ENCODE measurements at regions not wholly inside any gene's neighbourhood (a gene's known extent, or its start where the extent isn't known, plus 50 kb on each side); places are given as distances from the start of the nearest gene placed in this dataset.

DNA sequence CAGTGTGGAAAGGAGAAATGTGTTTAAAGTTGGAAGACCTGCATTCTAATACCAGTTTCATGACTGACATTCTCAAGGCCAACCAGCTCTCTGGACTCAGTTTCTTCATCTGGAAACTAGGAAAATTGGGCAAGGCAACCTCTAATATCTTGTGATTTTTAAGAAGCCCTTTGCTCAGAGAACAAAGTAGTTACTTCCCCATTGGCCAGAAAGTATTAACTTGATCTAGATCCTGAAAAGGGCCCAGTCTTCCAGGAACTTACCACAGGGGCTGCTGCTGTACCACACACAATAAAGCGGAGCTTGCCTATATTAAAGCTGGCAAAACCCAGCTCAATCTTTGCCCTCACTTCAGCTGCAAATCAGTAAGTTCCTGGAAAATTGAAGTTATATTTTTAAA, 155.6 kb upstream of the ADO start:
- no peak for TF ChIP-seq POLR2AphosphoS5 (IDR thresholded peaks at IDR 0.05)
- TF ChIP-seq POLR2A (IDR thresholded peaks at IDR 0.05): no peak
- no peak for TF ChIP-seq CTCF (IDR thresholded peaks at IDR 0.05 in 8 of 11, conservative IDR thresholded peaks at IDR 0.05 in 3 of 11)
- no peak for DNase-seq
- Histone ChIP-seq H3K9me3 (no peaks in the 10 kb centered on the region), H3K27ac (no peak overlapping the region), H3K36me3 (no peaks in the 10 kb centered on the region), H3K4me1 (peaks cover 0 to 29% (median 17%) of the 10 kb centered on the region in 6 donors), H3K27me3 (replicated peaks in 1 of 7) (no peaks in the 10 kb centered on the region), H3K4me3 (no peak overlapping the region)
- intact Hi-C loops (cut with DNase I; ENCODE audit: low total_unique reads): no loop called here
- 37 to 87% (median 52%) methylated on average over 1 of the region's 1 CpG for WGBS, 5 donors

- no peak overlapping the region for H3K27ac ChIP-seq
- H3K27me3 ChIP-seq (replicated peaks in 1 of 7): no peaks in the 10 kb centered on the region
- intact Hi-C loops (cut with DNase I; ENCODE audit: low total_unique reads): no loop called here
- H3K4me1 ChIP-seq: peaks cover 0 to 39% (median 18%) of the 10 kb centered on the region in 6 donors
- H3K9me3 ChIP-seq: no peaks in the 10 kb centered on the region
- H3K36me3 ChIP-seq: no peaks in the 10 kb centered on the region
- DNase-seq: no peak
- no peak overlapping the region for H3K4me3 ChIP-seq
- TF ChIP-seq POLR2AphosphoS5 (IDR thresholded peaks at IDR 0.05) (no peak), POLR2A (IDR thresholded peaks at IDR 0.05) (no peak), CTCF (IDR thresholded peaks at IDR 0.05 in 8 of 11, conservative IDR thresholded peaks at IDR 0.05 in 3 of 11) (no peak)
- 87 to 100% (median 91%) methylated on average over 2 of the region's 2 CpGs for whole genome bisulfite sequencing, 5 donors
Measured at GRCh38 chr10:62650411-62650810, 154.1 kb upstream of the ADO start.

DNA sequence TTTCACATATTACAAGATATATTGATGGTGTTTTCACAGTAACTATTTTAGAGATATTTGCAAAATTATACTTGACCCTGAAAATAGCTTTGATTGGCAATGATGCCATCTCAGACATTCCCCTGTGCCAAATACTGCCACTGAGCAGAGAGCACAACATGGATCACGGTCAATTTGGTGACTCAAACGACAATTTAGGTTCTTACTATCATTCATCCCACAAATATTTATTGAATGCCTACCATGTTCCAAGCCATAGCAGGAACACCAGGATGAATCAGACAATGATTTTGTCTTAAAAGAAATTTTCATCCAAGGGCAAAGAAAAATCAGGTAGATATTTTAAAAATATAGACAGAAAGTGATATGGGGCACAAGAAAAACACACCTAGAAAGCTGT, 153.2 kb upstream of the ADO start:
- intact Hi-C loops (cut with DNase I; ENCODE audit: low total_unique reads): no loop called here
- Histone ChIP-seq H3K27me3 (replicated peaks in 1 of 7) (no peaks in the 10 kb centered on the region), H3K27ac (no peak overlapping the region), H3K9me3 (no peaks in the 10 kb centered on the region), H3K36me3 (no peaks in the 10 kb centered on the region), H3K4me1 (peaks cover 0 to 43% (median 18%) of the 10 kb centered on the region in 6 donors), H3K4me3 (no peak overlapping the region)
- DNase-seq: no peak
- 66 to 91% (median 76%) methylated on average over 2 of the region's 2 CpGs for WGBS, 5 donors
- TF ChIP-seq CTCF (IDR thresholded peaks at IDR 0.05 in 8 of 11, conservative IDR thresholded peaks at IDR 0.05 in 3 of 11): no peak
- TF ChIP-seq POLR2A (IDR thresholded peaks at IDR 0.05): no peak
- no peak for TF ChIP-seq POLR2AphosphoS5 (IDR thresholded peaks at IDR 0.05)

- 60 to 88% (median 66%) methylated on average over 2 of the region's 2 CpGs for WGBS, 5 donors
- intact Hi-C loops (cut with DNase I; ENCODE audit: low total_unique reads): no loop called here
Measured at GRCh38 chr10:62652114-62652513, 152.4 kb upstream of the ADO start.

More at GRCh38 chr10:62652114-62652513, 152.4 kb upstream of the ADO start:
- Histone ChIP-seq H3K36me3 (no peaks in the 10 kb centered on the region), H3K4me1 (peaks cover 0 to 40% (median 18%) of the 10 kb centered on the region in 6 donors), H3K27ac (no peak overlapping the region), H3K9me3 (no peaks in the 10 kb centered on the region), H3K4me3 (no peak overlapping the region), H3K27me3 (replicated peaks in 1 of 7) (no peaks in the 10 kb centered on the region)
- TF ChIP-seq CTCF (IDR thresholded peaks at IDR 0.05 in 8 of 11, conservative IDR thresholded peaks at IDR 0.05 in 3 of 11): no peak
- no peak for TF ChIP-seq POLR2A (IDR thresholded peaks at IDR 0.05)
- no peak for TF ChIP-seq POLR2AphosphoS5 (IDR thresholded peaks at IDR 0.05)
- DNase-seq: no peak

Data from spleen (tissue), 11 donors.